Gastroesophageal sphincter (tissue), 3 donors: ENCODE measurements at regions not wholly inside any gene's neighbourhood (a gene's known extent, or its start where the extent isn't known, plus 50 kb on each side); places are given as distances from the start of the nearest gene placed in this dataset.

Experiments
- CTCF ChIP-seq, 4 experiments: fragments of 200-600 bp in 2 of 4; fragments of 450-650 bp in 2 of 4; sonication (generic) in 1 of 4; IDR thresholded peaks; one replicate each; pipeline ENCODE4 v1.5.1; 2017 to 2019; ENCODE audit warnings: antibody characterized with exemption in 4 of 4, mild to moderate bottlenecking in 2 of 4, moderate library complexity in 2 of 4
- EP300 ChIP-seq: sonication (generic); formaldehyde crosslinking; IDR thresholded peaks from one replicate; pipeline ENCODE4 v1.6.1; 2017; ENCODE audit warnings: antibody characterized with exemption, mild to moderate bottlenecking
- POLR2A ChIP-seq, 2 donors: fragments of 450-650 bp; IDR thresholded peaks; one replicate each; pipeline ENCODE4 v1.6.1; 2017; ENCODE audit warnings: antibody characterized with exemption in 2 of 2, mild to moderate bottlenecking in 2 of 2, moderate library complexity in 1 of 2

GRCh38 chr16:66087308-66087707 lies 279.2 kb upstream of the CDH5 start:
- TF ChIP-seq CTCF (IDR thresholded peaks at IDR 0.05) (no peak), EP300 (no peak), POLR2A (IDR thresholded peaks at IDR 0.05) (no peak)
